NCI-H748 treated with DMSO at 0.1 percent for 48 hours (cell line): ENCODE measurements at regions not wholly inside any gene's neighbourhood (a gene's known extent, or its start where the extent isn't known, plus 50 kb on each side); places are given as distances from the start of the nearest gene placed in this dataset.

Experiments
- DNase-seq: peaks from one replicate; lab custom pipeline; 2025; lab: John Stamatoyannopoulos, UW

DNA sequence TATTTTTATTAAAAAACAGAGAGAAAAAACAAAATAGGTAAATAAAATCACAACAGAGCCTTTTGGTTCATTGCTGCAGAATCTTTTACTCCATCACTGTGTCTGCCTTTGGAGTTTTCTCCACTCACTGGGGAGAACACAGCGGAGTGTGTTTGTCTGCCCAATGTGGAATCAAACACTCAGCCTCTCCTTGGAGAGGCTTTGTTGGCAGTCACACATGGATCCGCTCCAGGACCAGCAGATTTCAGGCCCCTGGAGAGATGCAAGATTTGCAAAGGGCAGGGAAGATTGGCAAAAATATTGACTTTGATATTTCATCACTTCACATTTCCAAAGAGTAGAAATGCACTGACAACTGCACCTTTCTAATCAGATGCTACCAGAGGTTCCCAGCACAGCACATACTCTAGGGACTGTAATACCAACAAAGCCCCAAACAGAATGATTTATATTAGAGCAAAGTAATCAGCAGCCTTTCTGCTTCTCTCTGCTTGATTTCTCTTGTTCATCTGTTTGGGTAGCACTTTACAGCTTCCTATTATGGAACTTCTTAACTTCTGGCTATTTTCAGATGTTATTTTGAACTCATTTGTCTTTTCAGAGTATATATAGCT is 1898.8 kb upstream of the PIK3C3 start:
- no peak for DNase-seq

- no peak for DNase-seq
These were observed 1899.8 kb upstream of the PIK3C3 start for GRCh38 chr18:40055262-40055661.

- DNase-seq: no peak
These were observed 1905.3 kb upstream of the PIK3C3 start for GRCh38 chr18:40049716-40050115.

GRCh38 chr18:40048886-40049650 is 1906.0 kb upstream of the PIK3C3 start:
- DNase-seq: no peak

DNA sequence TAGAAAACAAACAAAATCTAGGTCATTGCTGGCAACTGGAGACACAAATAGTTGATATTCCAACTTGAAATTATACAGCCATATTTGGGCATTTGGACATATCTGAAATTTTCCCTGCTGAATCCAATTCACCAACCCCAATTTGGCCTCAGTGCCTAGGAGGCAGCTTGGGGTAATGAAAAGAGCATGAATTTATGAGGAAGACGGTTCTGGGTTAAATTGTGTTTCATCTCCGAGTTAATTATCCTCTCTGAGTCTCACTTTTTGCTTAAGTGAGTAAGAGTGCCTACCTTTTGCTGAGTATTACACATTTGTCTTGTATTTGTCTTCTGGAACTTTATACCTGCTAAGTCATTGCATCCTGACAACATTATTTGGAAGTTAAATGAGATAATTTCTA is 1906.8 kb upstream of the PIK3C3 start:
- no peak for DNase-seq

DNA sequence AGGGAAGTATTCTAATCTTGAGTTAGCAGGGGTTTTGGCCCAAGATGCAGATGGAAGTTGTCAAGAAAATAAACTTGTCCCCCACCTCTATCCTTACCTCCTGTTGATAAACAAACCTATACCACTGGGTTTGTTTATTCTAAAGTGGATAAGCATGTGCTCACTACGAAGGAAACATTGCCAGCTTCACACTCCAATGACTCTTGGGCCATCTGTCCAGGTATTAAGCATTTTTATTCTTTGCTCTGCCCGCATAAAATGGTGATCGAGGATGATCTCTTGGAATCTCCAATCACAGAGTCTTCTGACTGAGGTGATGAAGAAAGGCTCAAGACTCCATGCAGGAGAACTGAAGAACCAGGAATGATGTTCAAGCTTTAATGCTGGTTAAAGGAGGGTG is 1908.4 kb upstream of the PIK3C3 start:
- no peak for DNase-seq

DNA sequence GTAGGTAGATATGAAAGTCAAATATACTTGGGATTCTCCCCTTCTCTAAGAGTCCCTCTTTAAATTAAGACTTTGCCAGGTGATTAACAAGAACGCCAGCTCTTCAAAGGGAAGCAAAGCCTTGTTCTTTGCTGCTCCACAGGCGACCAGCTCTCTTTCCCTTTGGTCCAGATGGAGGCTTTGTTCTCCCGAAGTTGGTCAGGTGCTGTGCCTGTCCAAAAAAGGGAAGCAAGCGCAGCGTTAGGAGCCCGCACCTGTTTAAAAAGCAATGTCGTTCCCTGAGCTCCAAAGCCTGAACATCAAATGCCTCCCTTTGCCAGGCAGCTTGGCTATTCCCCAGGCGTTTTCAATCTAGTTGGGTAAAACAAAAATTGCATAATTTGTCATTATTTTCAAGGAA is 1913.1 kb upstream of the PIK3C3 start:
- no peak for DNase-seq

DNA sequence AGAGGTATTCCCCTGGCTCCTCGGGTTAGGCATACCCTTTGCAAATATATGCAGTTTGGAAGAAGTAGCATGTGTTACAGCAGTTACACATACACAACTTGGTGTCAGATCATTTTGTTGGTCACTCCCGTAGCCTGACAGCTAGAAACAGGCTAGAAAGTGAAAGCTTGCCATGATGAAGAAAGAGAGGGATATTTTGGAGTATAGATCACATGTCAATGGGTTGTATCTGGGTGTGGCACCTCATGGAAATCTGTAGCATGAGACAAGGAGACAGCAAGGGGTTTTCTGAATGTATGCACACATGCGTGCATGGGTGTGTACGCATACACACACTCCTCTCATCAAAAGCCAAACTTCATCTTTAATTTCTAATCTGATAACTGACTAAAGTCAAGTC is 1914.5 kb upstream of the PIK3C3 start:
- DNase-seq: no peak

GRCh38 chr18:40037356-40037755 is 1917.7 kb upstream of the PIK3C3 start:
- DNase-seq: no peak

DNA sequence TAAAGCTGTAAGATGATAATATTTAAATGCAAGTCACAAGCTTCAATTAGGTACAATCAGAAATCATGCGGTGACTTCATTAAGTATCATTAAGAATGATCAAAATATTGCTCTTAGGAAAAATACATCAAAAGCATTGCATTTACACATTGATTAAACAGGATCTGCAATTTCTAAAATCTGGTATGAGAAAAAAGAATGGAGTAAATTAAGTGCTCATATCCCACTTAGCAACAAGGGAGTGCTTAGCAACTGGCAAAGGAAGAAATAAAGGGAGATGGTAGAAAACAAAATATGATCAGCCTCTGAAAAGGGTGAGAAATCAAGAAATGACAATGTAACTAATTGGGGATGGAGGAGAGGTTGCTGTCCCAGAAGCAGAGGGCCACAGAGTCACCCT is 1918.2 kb upstream of the PIK3C3 start:
- DNase-seq: no peak

- no peak for DNase-seq
These were observed 1919.1 kb upstream of the PIK3C3 start for GRCh38 chr18:40035966-40036365.

DNA sequence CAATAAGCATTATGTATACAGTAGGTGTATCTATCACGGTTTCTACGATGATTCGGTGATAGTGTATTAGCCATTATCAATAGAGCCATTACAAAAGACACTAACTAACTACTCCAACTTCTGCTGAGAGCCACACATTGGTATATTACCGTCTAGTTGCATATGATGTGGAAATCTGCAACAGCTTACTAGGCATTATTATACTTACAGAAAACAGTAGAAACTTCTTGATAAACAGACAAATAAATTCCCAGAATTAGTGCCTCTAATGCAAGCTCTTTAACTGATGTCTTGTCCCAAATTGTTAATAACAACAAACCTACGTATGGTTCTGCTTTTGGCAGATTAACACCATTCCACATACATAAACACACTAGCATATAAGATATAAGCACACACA is 1923.0 kb upstream of the PIK3C3 start:
- no peak for DNase-seq

- DNase-seq: no peak
These were observed 1923.6 kb upstream of the PIK3C3 start for GRCh38 chr18:40031435-40031834.

- DNase-seq: no peak
These were observed 1935.1 kb upstream of the PIK3C3 start for GRCh38 chr18:40019797-40020392.

DNA sequence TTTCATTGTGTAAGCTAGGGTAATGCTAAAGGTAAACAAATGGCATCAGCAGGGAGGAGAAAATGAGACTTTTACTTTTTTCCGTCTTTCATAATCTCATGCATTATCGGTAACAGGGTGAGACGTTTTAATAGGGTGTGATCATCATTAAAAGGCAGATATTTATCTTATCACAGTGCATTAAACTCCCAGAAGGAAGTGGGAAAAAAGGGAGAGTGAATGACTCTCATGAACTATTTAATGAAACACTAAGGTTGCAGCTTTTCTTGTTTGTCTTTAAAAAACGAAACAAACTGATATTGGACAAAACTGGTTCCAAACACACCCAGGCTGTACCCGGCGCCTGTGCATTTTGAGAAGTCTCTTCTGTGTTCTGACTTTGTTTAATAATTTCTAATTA is 1936.8 kb upstream of the PIK3C3 start:
- DNase-seq: no peak

GRCh38 chr18:40017021-40017420 is 1938.0 kb upstream of the PIK3C3 start:
- no peak for DNase-seq

DNA sequence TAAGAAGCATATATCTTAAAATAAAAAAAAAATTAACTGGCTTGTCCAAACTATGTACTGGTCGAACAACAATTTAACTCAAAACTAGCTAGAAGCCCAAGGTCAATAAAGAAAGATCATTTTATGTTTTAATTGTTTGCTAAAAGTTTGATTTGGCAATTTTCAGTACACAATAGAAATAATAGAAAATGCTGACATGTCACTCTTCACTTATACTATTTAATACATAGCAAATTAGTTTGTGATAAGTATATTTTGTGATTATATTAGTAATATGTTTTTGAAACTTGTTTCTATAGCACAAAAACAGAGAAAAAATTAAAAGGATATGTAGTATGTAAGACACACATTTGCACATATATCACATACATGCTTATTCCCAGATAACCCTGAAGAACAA is 1938.6 kb upstream of the PIK3C3 start:
- DNase-seq: no peak

- DNase-seq: no peak
These were observed 1941.9 kb upstream of the PIK3C3 start for GRCh38 chr18:40013001-40013609.

DNA sequence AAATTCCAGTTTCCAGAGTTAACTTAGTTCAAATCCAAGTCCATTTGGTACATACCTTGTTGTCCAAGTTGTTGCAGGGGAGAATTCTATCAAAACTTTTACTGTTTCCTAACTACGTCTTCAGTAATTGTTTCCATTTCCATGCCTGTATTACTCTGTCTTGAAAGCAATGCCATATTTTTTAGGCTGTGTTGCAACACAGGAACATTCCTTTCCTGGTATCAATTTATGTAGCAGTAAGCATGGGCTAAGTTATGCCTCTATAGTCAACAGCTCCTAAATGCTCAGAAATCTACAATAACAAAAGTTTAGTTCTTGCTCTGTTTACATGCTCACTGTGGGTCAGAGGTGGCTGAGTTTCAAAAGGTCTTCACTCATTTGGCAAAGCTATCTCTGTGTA is 1943.8 kb upstream of the PIK3C3 start:
- no peak for DNase-seq

- DNase-seq: no peak
These were observed 1948.4 kb upstream of the PIK3C3 start for GRCh38 chr18:40006634-40007033.

- DNase-seq: peak; percentile 29
These were observed 1950.8 kb upstream of the PIK3C3 start for GRCh38 chr18:40004246-40004645.

GRCh38 chr18:39998317-39998716 is 1956.7 kb upstream of the PIK3C3 start:
- DNase-seq: no peak

DNA sequence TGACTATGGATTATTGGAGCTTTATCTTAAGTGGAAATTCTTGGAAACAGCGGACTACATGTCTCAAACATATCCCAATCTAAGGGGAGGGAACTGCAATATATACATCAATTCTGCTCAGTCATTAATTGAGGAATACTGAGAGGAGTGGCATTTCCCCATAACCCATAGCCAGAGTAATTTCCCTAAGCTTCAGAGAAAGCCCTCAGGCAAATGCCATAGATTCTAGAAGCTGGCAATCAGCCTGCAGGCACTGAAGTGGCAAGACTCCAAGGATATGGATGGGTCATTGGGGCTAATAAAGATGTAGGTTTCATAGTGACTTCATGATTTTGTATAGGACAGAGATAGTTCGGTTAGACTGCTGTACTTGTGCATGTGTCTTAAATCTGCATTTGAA is 1960.5 kb upstream of the PIK3C3 start:
- no peak for DNase-seq
